ENCODE measurements at regions not wholly inside any gene's neighbourhood (a gene's known extent, or its start where the extent isn't known, plus 50 kb on each side); places are given as distances from the start of the nearest gene placed in this dataset.

GRCh38 chr3:30259730-30260129 lies 346.7 kb upstream of the TGFBR2 start:
- TF ChIP-seq CTCF (IDR thresholded peaks at IDR 0.05), result no peak
- TF ChIP-seq POLR2A (IDR thresholded peaks at IDR 0.05), result no peak
